DND-41 (cell line): ENCODE measurements at regions not wholly inside any gene's neighbourhood (a gene's known extent, or its start where the extent isn't known, plus 50 kb on each side); places are given as distances from the start of the nearest gene placed in this dataset.

ENCODE experiments used
- ATAC-seq: fragments of 200-7000 bp; cut with Tn5 transposase; 3 replicates; pipeline ENCODE4 v1.9.1; 2021; ENCODE audit warnings: low read depth; ENCODE audit not compliant: insufficient read depth
- DNase-seq: peaks from one replicate; pipeline ENCODE4 v3.0.0-alpha.2; 2020
- H2AFZ ChIP-seq: 2 replicates; pipeline ENCODE4 v1.6.0; 2012; ENCODE audit warnings: low read depth, low read length
- H3K27ac ChIP-seq: 2 replicates; pipeline ENCODE4 v1.5.1; 2012; ENCODE audit warnings: low read length, inconsistent platforms
- H3K27me3 ChIP-seq: fragments of 200-600 bp; sonication (generic); 2 replicates; pipeline ENCODE4 v1.6.0; 2012; ENCODE audit warnings: low read length, mild to moderate bottlenecking, inconsistent platforms; ENCODE audit not compliant: insufficient read depth, poor library complexity
- H3K36me3 ChIP-seq: 2 replicates; pipeline ENCODE4 v1.5.1; 2012; ENCODE audit warnings: low read length, inconsistent platforms; ENCODE audit not compliant: insufficient read depth
- H3K4me1 ChIP-seq: 2 replicates; pipeline ENCODE4 v1.5.1; 2012; ENCODE audit warnings: mild to moderate bottlenecking, low read length; ENCODE audit not compliant: insufficient read depth
- H3K4me2 ChIP-seq: 2 replicates; pipeline ENCODE4 v1.6.0; 2012; ENCODE audit warnings: mild to moderate bottlenecking, moderate library complexity, low read length, inconsistent platforms; ENCODE audit not compliant: insufficient read depth
- H3K4me3 ChIP-seq, 2 experiments: fragments of 200-600 bp in 1 of 2; shearing (Covaris generic) in 1 of 2; 2 replicates each; pipeline ENCODE4 v1.5.1; 2012 to 2016; ENCODE audit warnings: inconsistent platforms in 2 of 2, low read length in 2 of 2, mild to moderate bottlenecking in 2 of 2, low read depth in 1 of 2, moderate library complexity in 1 of 2
- H3K79me2 ChIP-seq: 2 replicates; pipeline ENCODE4 v1.6.0; 2012; ENCODE audit warnings: low read length, inconsistent platforms; ENCODE audit not compliant: insufficient read depth
- H3K9ac ChIP-seq: 2 replicates; pipeline ENCODE4 v1.6.0; 2012; ENCODE audit warnings: low read depth, mild to moderate bottlenecking, inconsistent platforms, low read length, moderate library complexity
- H3K9me3 ChIP-seq: 2 replicates; pipeline ENCODE4 v1.5.1; 2012; ENCODE audit warnings: low read length, moderate library complexity, mild to moderate bottlenecking, inconsistent platforms; ENCODE audit not compliant: insufficient read depth, severe bottlenecking
- H4K20me1 ChIP-seq: 2 replicates; pipeline ENCODE4 v1.6.0; 2012; ENCODE audit warnings: low read length; ENCODE audit not compliant: insufficient read depth
- CTCF ChIP-seq: IDR thresholded peaks from 2 replicates; pipeline ENCODE4 v1.5.1; 2012; ENCODE audit warnings: borderline replicate concordance, low read length, moderate library complexity, mild to moderate bottlenecking; ENCODE audit not compliant: poor library complexity, severe bottlenecking; ENCODE audit errors: extremely low read depth
- EZH2 ChIP-seq: IDR thresholded peaks from 3 replicates; pipeline ENCODE4 v1.6.1; 2012; ENCODE audit warnings: borderline replicate concordance, low read depth, mild to moderate bottlenecking, moderate library complexity, low read length, inconsistent platforms; ENCODE audit not compliant: severe bottlenecking

DNA sequence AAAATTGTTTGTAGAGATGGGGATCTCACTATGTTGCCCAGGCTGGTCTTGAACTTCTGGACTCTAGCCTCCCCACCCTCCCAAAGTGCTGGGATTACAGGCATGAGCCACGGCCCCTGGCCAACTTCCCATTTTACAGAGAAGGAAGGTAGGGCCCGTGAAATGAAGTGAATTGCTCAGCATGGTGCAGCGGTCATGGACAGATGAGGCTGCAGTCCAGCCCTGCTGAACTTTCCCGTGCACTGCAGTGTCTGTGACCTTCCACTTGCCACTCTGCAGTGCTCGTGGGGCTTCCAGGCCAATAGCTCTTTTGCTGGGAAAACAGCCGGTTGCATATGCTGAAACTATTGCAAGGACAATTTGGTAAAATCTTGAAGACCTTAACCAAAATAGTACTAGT, 454.4 kb upstream of the FAT1 start:
- Histone ChIP-seq H4K20me1 (no peaks in the 10 kb centered on the region), H3K27ac (no peak overlapping the region), H3K36me3 (no peaks in the 10 kb centered on the region), H3K4me2 (no peak overlapping the region), H2AFZ (no peak overlapping the region), H3K9me3 (peaks cover 4% of the 10 kb centered on the region), H3K27me3 (no peaks in the 10 kb centered on the region), H3K79me2 (no peaks in the 10 kb centered on the region), H3K9ac (no peak overlapping the region), H3K4me3 (no peak overlapping the region), H3K4me1 (no peaks in the 10 kb centered on the region)
- no peak for TF ChIP-seq EZH2
- no peak for TF ChIP-seq CTCF
- DNase-seq = no peak
- ATAC-seq = no peak

DNA sequence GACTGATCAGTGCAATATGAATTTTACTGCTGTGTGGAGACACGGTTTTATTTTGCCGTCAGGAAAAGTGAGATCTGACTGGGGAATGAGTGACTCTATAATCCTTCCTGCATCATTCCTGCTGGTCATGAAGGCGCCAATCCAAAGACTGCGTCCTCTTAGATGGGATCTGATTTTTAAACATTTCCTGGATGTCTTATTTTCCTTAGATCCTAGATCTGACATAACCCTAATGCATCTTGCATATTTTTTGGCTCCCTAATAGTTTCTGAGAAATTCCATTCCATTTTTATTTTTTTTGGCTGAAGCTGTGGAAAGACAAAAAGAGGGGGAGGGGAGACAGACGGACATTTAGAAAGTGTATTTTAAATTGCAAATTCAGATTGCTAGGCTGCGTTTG, 454.9 kb upstream of the FAT1 start:
- Histone ChIP-seq H3K9ac (no peak overlapping the region), H4K20me1 (no peaks in the 10 kb centered on the region), H3K4me2 (no peak overlapping the region), H3K9me3 (peaks cover 4% of the 10 kb centered on the region), H3K27me3 (no peaks in the 10 kb centered on the region), H3K4me3 (no peak overlapping the region), H3K36me3 (no peaks in the 10 kb centered on the region), H3K79me2 (no peaks in the 10 kb centered on the region), H3K4me1 (no peaks in the 10 kb centered on the region), H2AFZ (no peak overlapping the region), H3K27ac (no peak overlapping the region)
- TF ChIP-seq EZH2 = no peak
- no peak for TF ChIP-seq CTCF
- ATAC-seq (no peak), DNase-seq (no peak)

GRCh38 chr4:187179086-187180058, 455.7 kb upstream of the FAT1 start:
- no peak overlapping the region for H3K27ac ChIP-seq
- H3K4me1 ChIP-seq = no peaks in the 10 kb centered on the region
- H2AFZ ChIP-seq = no peak overlapping the region
- H4K20me1 ChIP-seq = no peaks in the 10 kb centered on the region
- no peak for ATAC-seq
- no peak for TF ChIP-seq CTCF
- no peak for TF ChIP-seq EZH2
- DNase-seq = no peak
- no peak overlapping the region for H3K4me2 ChIP-seq
- peaks cover 4% of the 10 kb centered on the region for H3K9me3 ChIP-seq
- H3K27me3 ChIP-seq = no peaks in the 10 kb centered on the region
- H3K36me3 ChIP-seq = no peaks in the 10 kb centered on the region
- H3K79me2 ChIP-seq = no peaks in the 10 kb centered on the region
- H3K4me3 ChIP-seq = no peak overlapping the region
- H3K9ac ChIP-seq = no peak overlapping the region
